Astrocyte (in vitro differentiated cells and primary cell): ENCODE measurements at regions not wholly inside any gene's neighbourhood (a gene's known extent, or its start where the extent isn't known, plus 50 kb on each side); places are given as distances from the start of the nearest gene placed in this dataset.

ENCODE experiments used
- DNase-seq: peaks from one replicate; pipeline ENCODE4 v3.0.0-alpha.2; 2010; ENCODE audit warnings: low read depth
- FAIRE-seq: peaks from 2 replicates; lab custom pipeline; 2011; peaks lifted over from hg19 to GRCh38; lab: Jason Lieb, UNC
- H2AFZ ChIP-seq: 2 replicates; pipeline ENCODE4 v1.6.0; 2012; ENCODE audit warnings: low read depth, low read length, inconsistent platforms
- H3K27ac ChIP-seq: 2 replicates; pipeline ENCODE4 v1.5.1; 2011; ENCODE audit warnings: low read depth, low read length, inconsistent platforms
- H3K27me3 ChIP-seq: 2 replicates; pipeline ENCODE4 v1.6.0; 2011; ENCODE audit warnings: low read length, inconsistent platforms; ENCODE audit not compliant: insufficient read depth
- H3K36me3 ChIP-seq: 2 replicates; pipeline ENCODE4 v1.5.1; 2011; ENCODE audit warnings: low read length, inconsistent platforms; ENCODE audit not compliant: insufficient read depth
- H3K4me1 ChIP-seq: 2 replicates; pipeline ENCODE4 v1.5.1; 2011; ENCODE audit warnings: low read length, inconsistent platforms; ENCODE audit not compliant: insufficient read depth
- H3K4me2 ChIP-seq: 2 replicates; pipeline ENCODE4 v1.6.0; 2012; ENCODE audit warnings: low read length, inconsistent platforms
- H3K4me3 ChIP-seq: 2 replicates; pipeline ENCODE4 v1.5.1; 2011; ENCODE audit warnings: low read depth, mild to moderate bottlenecking, low read length, inconsistent platforms; ENCODE audit not compliant: insufficient read depth
- H3K79me2 ChIP-seq: 2 replicates; pipeline ENCODE4 v1.6.0; 2012; ENCODE audit warnings: mild to moderate bottlenecking, low read length, inconsistent platforms; ENCODE audit not compliant: insufficient read depth
- H3K9ac ChIP-seq: 2 replicates; pipeline ENCODE4 v1.6.0; 2012; ENCODE audit warnings: mild to moderate bottlenecking, low read length, inconsistent platforms
- H3K9me3 ChIP-seq: 2 replicates; pipeline ENCODE4 v1.5.1; 2012; ENCODE audit warnings: low read depth, mild to moderate bottlenecking, low read length, inconsistent platforms; ENCODE audit not compliant: insufficient read depth
- H4K20me1 ChIP-seq: 2 replicates; pipeline ENCODE4 v1.6.0; 2012; ENCODE audit warnings: low read length, inconsistent platforms; ENCODE audit not compliant: insufficient read depth
- H3K27ac Mint-ChIP-seq: one replicate; pipeline ENCODE4 v1.8.0; 2021; ENCODE audit warnings: mild to moderate bottlenecking, mixed read lengths; ENCODE audit not compliant: unreplicated experiment
- H3K27me3 Mint-ChIP-seq: one replicate; pipeline ENCODE4 v1.8.0; 2021; ENCODE audit warnings: low read depth, mixed read lengths; ENCODE audit not compliant: unreplicated experiment
- H3K36me3 Mint-ChIP-seq: one replicate; pipeline ENCODE4 v1.8.0; 2021; ENCODE audit warnings: low read depth, mixed read lengths; ENCODE audit not compliant: unreplicated experiment
- H3K4me1 Mint-ChIP-seq: one replicate; pipeline ENCODE4 v1.8.0; 2021; ENCODE audit warnings: low read depth, mixed read lengths; ENCODE audit not compliant: unreplicated experiment
- H3K4me3 Mint-ChIP-seq: one replicate; pipeline ENCODE4 v1.8.0; 2021; ENCODE audit warnings: mild to moderate bottlenecking, moderate library complexity, mixed read lengths; ENCODE audit not compliant: unreplicated experiment
- H3K9me3 Mint-ChIP-seq: one replicate; pipeline ENCODE4 v1.8.0; 2021; ENCODE audit warnings: mild to moderate bottlenecking, mixed read lengths; ENCODE audit not compliant: unreplicated experiment
- CTCF ChIP-seq: IDR thresholded peaks from 2 replicates; pipeline ENCODE4 v1.5.1; 2011; ENCODE audit warnings: low read depth, mild to moderate bottlenecking, inconsistent platforms, low read length, moderate library complexity; ENCODE audit not compliant: insufficient read depth
- EZH2 ChIP-seq: IDR thresholded peaks from 2 replicates; pipeline ENCODE4 v1.6.1; 2012; ENCODE audit warnings: mild to moderate bottlenecking, low read length, inconsistent platforms; ENCODE audit not compliant: insufficient read depth

- TF ChIP-seq EZH2 (no peak), CTCF (no peak)
- DNase-seq, result no peak
- H2AFZ ChIP-seq, result no peak overlapping the region
- no peak overlapping the region for H3K9ac ChIP-seq
- no peak overlapping the region for H3K4me3 ChIP-seq
- no peak overlapping the region for H3K4me3 Mint-ChIP-seq
- no peaks in the 10 kb centered on the region for H4K20me1 ChIP-seq
- H3K36me3 Mint-ChIP-seq, result no peaks in the 10 kb centered on the region
- H3K79me2 ChIP-seq, result no peaks in the 10 kb centered on the region
- H3K9me3 Mint-ChIP-seq, result no peaks in the 10 kb centered on the region
- H3K27ac ChIP-seq, result no peak overlapping the region
- no peak overlapping the region for H3K27ac Mint-ChIP-seq
- H3K9me3 ChIP-seq, result no peaks in the 10 kb centered on the region
- no peaks in the 10 kb centered on the region for H3K4me1 Mint-ChIP-seq
- no peaks in the 10 kb centered on the region for H3K36me3 ChIP-seq
- H3K27me3 ChIP-seq, result no peaks in the 10 kb centered on the region
- FAIRE-seq, result no peak
- H3K27me3 Mint-ChIP-seq, result no peaks in the 10 kb centered on the region
- H3K4me1 ChIP-seq, result no peaks in the 10 kb centered on the region
- no peak overlapping the region for H3K4me2 ChIP-seq
Observed at GRCh38 chr10:106169241-106169640, 995.3 kb downstream of the SORCS1 start.

DNA sequence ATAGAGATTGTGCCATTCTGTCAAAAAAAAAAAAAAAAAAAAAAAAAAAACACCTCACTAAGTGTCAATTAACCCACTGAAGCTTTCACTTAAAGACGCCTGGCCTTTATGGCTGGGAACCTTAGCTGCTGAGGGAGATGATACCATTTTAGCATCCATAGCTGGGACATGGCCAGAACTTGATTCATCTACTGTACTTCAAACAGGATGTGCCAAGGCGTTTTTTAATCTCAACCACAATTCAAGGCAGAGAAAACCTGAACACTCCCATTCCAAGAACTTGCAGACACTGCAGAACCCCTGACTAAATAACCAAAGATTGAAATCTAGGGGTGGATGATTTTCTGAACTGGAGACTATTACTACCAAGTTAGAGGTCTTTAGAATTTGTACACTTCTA lies 996.6 kb downstream of the SORCS1 start:
- Histone ChIP-seq H3K79me2 (no peaks in the 10 kb centered on the region), H3K9ac (no peak overlapping the region), H3K4me3 (no peak overlapping the region), H3K4me1 (no peaks in the 10 kb centered on the region), H3K4me2 (no peak overlapping the region), H3K9me3 (no peaks in the 10 kb centered on the region), H2AFZ (no peak overlapping the region), H3K36me3 (no peaks in the 10 kb centered on the region), H4K20me1 (no peaks in the 10 kb centered on the region), H3K27me3 (no peaks in the 10 kb centered on the region), H3K27ac (no peak overlapping the region)
- Mint-ChIP-seq H3K4me1 (no peaks in the 10 kb centered on the region), H3K27me3 (no peaks in the 10 kb centered on the region), H3K9me3 (peaks cover 2% of the 10 kb centered on the region), H3K36me3 (no peaks in the 10 kb centered on the region), H3K27ac (no peak overlapping the region), H3K4me3 (no peak overlapping the region)
- no peak for FAIRE-seq
- DNase-seq, result no peak
- TF ChIP-seq CTCF, result no peak
- TF ChIP-seq EZH2, result no peak

DNA sequence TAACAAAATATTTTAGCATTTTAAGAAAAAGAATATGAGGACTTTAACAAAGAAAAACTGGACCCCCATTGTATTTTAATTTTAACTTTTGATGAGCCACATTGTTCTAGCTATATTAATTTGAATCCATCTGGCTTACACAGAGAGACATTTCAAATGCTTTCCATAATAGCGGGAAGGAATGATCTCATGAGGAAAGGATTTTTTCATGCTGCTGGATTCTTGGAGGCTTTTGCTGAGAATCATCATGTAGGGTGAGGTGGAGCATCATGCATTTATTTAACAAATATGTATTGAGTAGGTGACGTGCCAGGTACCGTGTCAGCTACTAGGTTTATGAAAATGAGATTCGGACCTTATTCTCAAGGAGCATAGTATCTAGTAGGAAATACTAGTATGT lies 1006.3 kb downstream of the SORCS1 start:
- Histone ChIP-seq H3K79me2 (no peaks in the 10 kb centered on the region), H2AFZ (no peak overlapping the region), H3K4me1 (no peaks in the 10 kb centered on the region), H3K9ac (no peak overlapping the region), H3K27ac (no peak overlapping the region), H4K20me1 (no peaks in the 10 kb centered on the region), H3K4me2 (no peak overlapping the region), H3K4me3 (no peak overlapping the region), H3K9me3 (no peaks in the 10 kb centered on the region), H3K27me3 (no peaks in the 10 kb centered on the region), H3K36me3 (no peaks in the 10 kb centered on the region)
- H3K9me3 Mint-ChIP-seq, result no peaks in the 10 kb centered on the region
- no peaks in the 10 kb centered on the region for H3K4me1 Mint-ChIP-seq
- TF ChIP-seq EZH2 (no peak), CTCF (no peak)
- DNase-seq (no peak), FAIRE-seq (no peak)
- H3K27me3 Mint-ChIP-seq, result no peaks in the 10 kb centered on the region
- H3K36me3 Mint-ChIP-seq, result no peaks in the 10 kb centered on the region
- H3K4me3 Mint-ChIP-seq, result no peak overlapping the region
- no peak overlapping the region for H3K27ac Mint-ChIP-seq
